Heart left ventricle (tissue), 16 donors: ENCODE measurements at regions not wholly inside any gene's neighbourhood (a gene's known extent, or its start where the extent isn't known, plus 50 kb on each side); places are given as distances from the start of the nearest gene placed in this dataset.
"Not testable (repeated sequence)": the region's sequence is repeated elsewhere in the genome, so short reads cannot be mapped to it uniquely, and the experiment has no call there.

Source experiments
- ATAC-seq, 4 donors: fragments of 200-7000 bp; cut with Tn5 transposase; one replicate each; pipeline ENCODE4 v1.9.1; 2020 to 2022; ENCODE audit warnings: moderate library complexity in 4 of 4, mild to moderate bottlenecking in 3 of 4, moderate number of reproducible peaks in 1 of 4
- DNase-seq, 5 donors: peaks; one replicate each; pipeline ENCODE4 v3.0.0-alpha.2; 2020
- H3K27ac ChIP-seq, 12 donors: fragments of 200-600 bp; sonication (generic) in 4 of 12; one replicate each; pipeline versions ENCODE4 v1.5.0 to v1.8.0; 2016 to 2022; ENCODE audit warnings: mild to moderate bottlenecking in 2 of 12
- H3K27me3 ChIP-seq, 9 donors: fragments of 200-600 bp; sonication (generic) in 2 of 9; one replicate each; pipeline versions ENCODE4 v1.5.1 to v1.8.0; 2016 to 2022; ENCODE audit warnings: mild to moderate bottlenecking in 3 of 9
- H3K36me3 ChIP-seq, 9 donors: fragments of 200-600 bp; sonication (generic) in 2 of 9; one replicate each; pipeline versions ENCODE4 v1.5.0 to v1.8.0; 2018 to 2022; ENCODE audit warnings: mild to moderate bottlenecking in 2 of 9
- H3K4me1 ChIP-seq, 12 donors: fragments of 200-600 bp; sonication (generic) in 4 of 12; one replicate each; pipeline versions ENCODE4 v1.5.0 to v1.8.0; 2016 to 2022; ENCODE audit warnings: mild to moderate bottlenecking in 3 of 12
- H3K4me3 ChIP-seq, 12 donors: fragments of 200-600 bp; sonication (generic) in 4 of 12; one replicate each; pipeline versions ENCODE4 v1.5.0 to v1.8.0; 2017 to 2022; ENCODE audit warnings: mild to moderate bottlenecking in 9 of 12, moderate library complexity in 4 of 12
- H3K9me3 ChIP-seq, 12 donors: fragments of 200-600 bp; sonication (generic) in 4 of 12; one replicate each; pipeline versions ENCODE4 v1.5.0 to v1.8.0; 2016 to 2022; ENCODE audit warnings: mild to moderate bottlenecking in 1 of 12
- POLR2A ChIP-seq, 2 donors: fragments of 450-650 bp; IDR thresholded peaks; one replicate each; pipeline ENCODE4 v1.6.1; 2017; ENCODE audit warnings: antibody characterized with exemption in 2 of 2, mild to moderate bottlenecking in 2 of 2, moderate library complexity in 2 of 2
- WGBS, 4 donors: extraction: QIAGEN DNeasy Blood & Tissue Kit in 2 of 4; methylation state at CpG; one replicate each; pipeline versions ENCODE4 v1.1.5 to v1.1.7; 2013 to 2018; 5-methylcytosine and 5-hydroxymethylcytosine counted together
- intact Hi-C, 10 donors: fragments of 100-400 bp; cut with DNase I; formaldehyde crosslinking; loops; one replicate each; pipeline versions ENCODE4 v1.11.1 to v1.14.2; 2022
- TF ChIP-seq, protein P1 (sequence below), 12 donors: fragments of 200-600 bp; sonication (generic) in 4 of 12; IDR thresholded peaks; one replicate each; pipeline versions ENCODE4 v1.5.0 to v1.8.0; 2018 to 2022; ENCODE audit warnings: antibody characterized with exemption in 12 of 12, mild to moderate bottlenecking in 5 of 12
- donor health status: ischemic (EF 13 %, LVEDD 7.1; RV severe dilation, severe dysfunction).
- donor health status: healthy with polysubstance abuse.
- donor health status: DM: no; HTN: yes; CAD: no.
- donor health status: DM: no; HTN: no; CAD: no.
- donor health status: ischemic (EF 25% LVEDD 6.9; RV normal size, moderate dysfunction).
- donor health status: ischemic (EF 25% LVEDD 5.7; RV mildly dilated, moderate dysfunction).
- donor health status: healthy.
- donor health status: DM: yes; HTN: yes; CAD: no.
- donor health status: ischemic (EF 35%, LVEDD 5.7; RV mildly dilated, moderate dysfunction).
- donor health status: nonischemic (EF 11% LVEDD 7.7; RV severe dilation, severe dysfunction).
- donor health status: DM: yes; HTN: yes; CAD: no.
- donor health status: PGD.
- donor health status: ischemic (EF 29% LVEDD 5.4; RV normal size, mild dysfunction).
- donor health status: nonischemic (EF 23%, LVEDD 6.1; RV moderate dilation, normal function).

DNA sequence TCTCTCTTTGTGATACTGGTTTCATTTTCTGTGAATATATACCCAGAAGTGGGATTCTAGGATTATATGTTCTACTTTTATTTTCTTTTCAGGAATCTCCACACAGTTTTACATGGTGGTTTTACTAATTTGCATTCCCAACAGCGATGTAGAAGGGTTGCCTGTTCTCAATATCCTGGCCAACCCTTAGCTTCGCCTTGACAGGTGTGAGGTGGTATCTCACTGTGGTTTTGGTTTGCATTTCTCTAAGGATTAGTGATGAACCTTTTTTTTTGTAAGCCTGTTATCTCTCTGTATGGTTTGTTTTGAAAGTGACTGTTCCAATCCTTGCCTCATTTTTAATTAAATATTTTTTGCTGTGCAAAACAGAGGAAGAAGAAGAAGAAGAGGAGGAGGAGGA, 937.7 kb downstream of the CDH8 start:
- no peak for ATAC-seq
- no peaks in the 10 kb centered on the region for H3K27me3 ChIP-seq
- no peaks in the 10 kb centered on the region for H3K4me1 ChIP-seq
- intact Hi-C loops, result no loop called here
- no peak for DNase-seq
- TF ChIP-seq POLR2A (IDR thresholded peaks at IDR 0.05), result no peak
- TF ChIP-seq, protein P1, sequence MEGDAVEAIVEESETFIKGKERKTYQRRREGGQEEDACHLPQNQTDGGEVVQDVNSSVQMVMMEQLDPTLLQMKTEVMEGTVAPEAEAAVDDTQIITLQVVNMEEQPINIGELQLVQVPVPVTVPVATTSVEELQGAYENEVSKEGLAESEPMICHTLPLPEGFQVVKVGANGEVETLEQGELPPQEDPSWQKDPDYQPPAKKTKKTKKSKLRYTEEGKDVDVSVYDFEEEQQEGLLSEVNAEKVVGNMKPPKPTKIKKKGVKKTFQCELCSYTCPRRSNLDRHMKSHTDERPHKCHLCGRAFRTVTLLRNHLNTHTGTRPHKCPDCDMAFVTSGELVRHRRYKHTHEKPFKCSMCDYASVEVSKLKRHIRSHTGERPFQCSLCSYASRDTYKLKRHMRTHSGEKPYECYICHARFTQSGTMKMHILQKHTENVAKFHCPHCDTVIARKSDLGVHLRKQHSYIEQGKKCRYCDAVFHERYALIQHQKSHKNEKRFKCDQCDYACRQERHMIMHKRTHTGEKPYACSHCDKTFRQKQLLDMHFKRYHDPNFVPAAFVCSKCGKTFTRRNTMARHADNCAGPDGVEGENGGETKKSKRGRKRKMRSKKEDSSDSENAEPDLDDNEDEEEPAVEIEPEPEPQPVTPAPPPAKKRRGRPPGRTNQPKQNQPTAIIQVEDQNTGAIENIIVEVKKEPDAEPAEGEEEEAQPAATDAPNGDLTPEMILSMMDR (IDR thresholded peaks at IDR 0.05), result no peak
- no peaks in the 10 kb centered on the region for H3K36me3 ChIP-seq
- no peak overlapping the region for H3K4me3 ChIP-seq
- H3K9me3 ChIP-seq, result peaks cover 0 to 6% (median 0%) of the 10 kb centered on the region in 12 donors
- WGBS, 4 donors, result 54 to 75% (median 71%) methylated on average over 2 of the region's 2 CpGs
- H3K27ac ChIP-seq, result no peak overlapping the region

DNA sequence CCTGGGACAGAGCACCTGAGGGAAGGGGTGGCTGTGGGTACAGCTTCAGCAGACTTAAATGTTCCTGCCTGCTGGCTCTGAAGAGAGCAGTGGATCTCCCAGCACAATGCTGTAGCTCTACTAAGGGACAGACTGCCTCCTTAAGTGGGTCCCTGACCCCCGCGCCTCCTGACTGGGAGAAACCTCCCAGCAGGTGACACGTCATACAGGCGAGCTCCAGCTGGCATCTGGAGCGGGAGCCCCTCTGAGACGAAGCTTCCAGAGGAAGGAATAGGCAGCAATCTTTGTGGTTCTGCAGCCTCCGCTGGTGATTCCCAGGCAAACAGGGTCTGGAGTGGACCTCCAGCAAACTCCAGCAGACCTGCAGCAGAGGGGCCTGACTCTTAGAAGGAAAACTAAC, 944.9 kb downstream of the CDH8 start:
- H3K36me3 ChIP-seq, H3K4me3 ChIP-seq, H3K9me3 ChIP-seq, H3K4me1 ChIP-seq, ATAC-seq, H3K27me3 ChIP-seq, intact Hi-C loops, DNase-seq, H3K27ac ChIP-seq: not testable (repeated sequence)
- 81 to 90% (median 83%) methylated on average over 7 of the region's 7 CpGs for WGBS, 4 donors

DNA sequence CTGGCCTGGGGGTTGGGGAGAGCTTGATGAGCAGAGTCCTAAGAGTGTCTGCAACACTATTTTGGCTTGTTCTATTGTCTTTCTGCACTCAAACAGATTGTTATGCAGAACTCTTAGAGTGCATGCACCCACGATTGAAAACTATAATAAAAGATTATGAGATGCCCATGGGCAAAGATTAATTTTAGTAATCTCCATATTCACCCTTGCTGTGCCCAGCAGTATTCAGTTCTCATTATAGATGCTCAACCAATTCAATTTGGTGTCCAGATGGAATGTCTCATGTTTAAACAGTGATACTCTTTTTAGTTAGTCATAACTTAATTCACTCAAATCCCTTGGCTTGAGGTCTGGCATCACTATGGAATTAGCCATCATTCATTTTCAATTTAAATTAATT, 952.5 kb downstream of the CDH8 start:
- Histone ChIP-seq H3K4me3 (no peak overlapping the region), H3K36me3 (no peaks in the 10 kb centered on the region), H3K9me3 (peaks cover 0 to 6% (median 0%) of the 10 kb centered on the region in 12 donors), H3K27ac (no peak overlapping the region), H3K27me3 (no peaks in the 10 kb centered on the region), H3K4me1 (no peaks in the 10 kb centered on the region)
- no peak for ATAC-seq
- intact Hi-C loops, result no loop called here
- TF ChIP-seq, protein P1 (IDR thresholded peaks at IDR 0.05), result no peak
- TF ChIP-seq POLR2A (IDR thresholded peaks at IDR 0.05), result no peak
- WGBS, 4 donors, result 36 to 62% (median 54%) methylated on average over 1 of the region's 1 CpG
- no peak for DNase-seq

DNA sequence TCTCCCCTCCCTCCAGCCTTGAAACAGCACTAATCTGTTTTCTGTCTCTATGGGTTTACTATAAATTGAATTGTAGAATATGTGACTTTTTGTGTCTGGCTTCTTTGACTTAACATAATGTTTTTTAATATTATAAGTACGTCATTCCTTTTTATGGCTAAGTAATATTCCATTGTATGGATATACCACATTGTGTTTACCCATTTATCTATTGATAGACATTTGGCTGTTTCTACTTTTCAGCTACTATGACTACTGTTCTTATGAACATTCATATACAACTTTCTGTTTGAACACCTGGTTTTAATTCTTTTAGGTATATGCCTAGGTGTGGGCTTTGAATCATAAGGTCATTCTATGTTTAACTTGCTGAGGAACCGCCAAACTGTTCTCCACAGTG, 961.9 kb downstream of the CDH8 start:
- H3K27ac ChIP-seq, result no peak overlapping the region
- no peaks in the 10 kb centered on the region for H3K27me3 ChIP-seq
- WGBS, 4 donors, result 59 to 87% (median 77%) methylated on average over 2 of the region's 2 CpGs
- H3K4me3 ChIP-seq, result no peak overlapping the region
- DNase-seq (no peak), ATAC-seq (no peak)
- intact Hi-C loops, result no loop called here
- H3K36me3 ChIP-seq, result no peaks in the 10 kb centered on the region
- peaks cover 0 to 28% (median 11%) of the 10 kb centered on the region in 12 donors for H3K9me3 ChIP-seq
- H3K4me1 ChIP-seq, result no peaks in the 10 kb centered on the region
- TF ChIP-seq, protein P1 (IDR thresholded peaks at IDR 0.05), result no peak
- TF ChIP-seq POLR2A (IDR thresholded peaks at IDR 0.05), result no peak

- Histone ChIP-seq H3K4me3 (no peak overlapping the region), H3K27me3 (no peaks in the 10 kb centered on the region), H3K9me3 (peaks cover 0 to 5% (median 0%) of the 10 kb centered on the region in 12 donors), H3K36me3 (no peaks in the 10 kb centered on the region), H3K4me1 (no peaks in the 10 kb centered on the region), H3K27ac (no peak overlapping the region)
- 58 to 81% (median 65%) methylated on average over 1 of the region's 1 CpG for WGBS, 4 donors
- no peak for TF ChIP-seq POLR2A (IDR thresholded peaks at IDR 0.05)
- TF ChIP-seq, protein P1 (IDR thresholded peaks at IDR 0.05), result no peak
- no peak for ATAC-seq
- DNase-seq, result no peak
- intact Hi-C loops, result no loop called here
Observed at GRCh38 chr16:61057635-61058034, 978.6 kb downstream of the CDH8 start.
